ENCODE measurements at regions not wholly inside any gene's neighbourhood (a gene's known extent, or its start where the extent isn't known, plus 50 kb on each side); places are given as distances from the start of the nearest gene placed in this dataset.

- in situ Hi-C loops (cut with MboI; ENCODE audit: low pct_unique_long_range_greater_than_20kb in 2 of 9, low sequenced_read_pairs in 9 of 9, unreplicated experiment in 9 of 9) = no loop called here
- 0 to 63% (median 25%) methylated on average over 1 of the region's 1 CpG for WGBS, 10 experiments
- H3K4me1 ChIP-seq (replicated peaks in 1 of 2) = no peaks in the 10 kb centered on the region
- H3K4me3 ChIP-seq = no peak overlapping the region
- no peak for ATAC-seq (replicated peaks in 6 of 8)
- H3K27ac ChIP-seq = no peak overlapping the region
Measured at GRCh38 chr7:119343289-119343688, 929.7 kb upstream of the KCND2 start.

- Histone ChIP-seq H3K27ac (no peak overlapping the region), H3K4me3 (no peak overlapping the region), H3K4me1 (replicated peaks in 1 of 2) (no peaks in the 10 kb centered on the region)
- ATAC-seq (replicated peaks in 6 of 8) = no peak
- in situ Hi-C loops (cut with MboI; ENCODE audit: low pct_unique_long_range_greater_than_20kb in 2 of 9, low sequenced_read_pairs in 9 of 9, unreplicated experiment in 9 of 9) = no loop called here
- WGBS, 10 experiments = 0 to 84% (median 43%) methylated on average over 1 to 2 of the region's 2 CpGs; no CpG with 5 or more reads in 3 of the 10 experiments
Measured at GRCh38 chr7:119344466-119344865, 928.5 kb upstream of the KCND2 start.

- in situ Hi-C loops (cut with MboI; ENCODE audit: low pct_unique_long_range_greater_than_20kb in 2 of 9, low sequenced_read_pairs in 9 of 9, unreplicated experiment in 9 of 9) = no loop called here
- no peak overlapping the region for H3K27ac ChIP-seq
- no peak for ATAC-seq (replicated peaks in 6 of 8)
- no peaks in the 10 kb centered on the region for H3K4me1 ChIP-seq (replicated peaks in 1 of 2)
- H3K4me3 ChIP-seq = no peak overlapping the region
Measured at GRCh38 chr7:119348491-119348890, 924.5 kb upstream of the KCND2 start.

GRCh38 chr7:119350334-119350733 lies 922.6 kb upstream of the KCND2 start:
- no peaks in the 10 kb centered on the region for H3K4me1 ChIP-seq (replicated peaks in 1 of 2)
- H3K27ac ChIP-seq = no peak overlapping the region
- no peak for ATAC-seq (replicated peaks in 6 of 8)
- 94% methylated on average over 3 of the region's 5 CpGs; no CpG with 5 or more reads in 9 of the 10 experiments for WGBS, 10 experiments
- no peak overlapping the region for H3K4me3 ChIP-seq
- in situ Hi-C loops (cut with MboI; ENCODE audit: low pct_unique_long_range_greater_than_20kb in 2 of 9, low sequenced_read_pairs in 9 of 9, unreplicated experiment in 9 of 9) = no loop called here

GRCh38 chr7:119351320-119351719 lies 921.7 kb upstream of the KCND2 start:
- ATAC-seq (replicated peaks in 6 of 8) = no peak
- Histone ChIP-seq H3K4me1 (replicated peaks in 1 of 2) (no peaks in the 10 kb centered on the region), H3K27ac (no peak overlapping the region), H3K4me3 (no peak overlapping the region)
- 15 to 100% (median 76%) methylated on average over 1 to 6 of the region's 8 CpGs; no CpG with 5 or more reads in 4 of the 10 experiments for WGBS, 10 experiments
- in situ Hi-C loops (cut with MboI; ENCODE audit: low pct_unique_long_range_greater_than_20kb in 2 of 9, low sequenced_read_pairs in 9 of 9, unreplicated experiment in 9 of 9) = no loop called here

- H3K27ac ChIP-seq = no peak overlapping the region
- in situ Hi-C loops (cut with MboI; ENCODE audit: low pct_unique_long_range_greater_than_20kb in 2 of 9, low sequenced_read_pairs in 9 of 9, unreplicated experiment in 9 of 9) = no loop called here
- no peak for ATAC-seq (replicated peaks in 6 of 8)
- H3K4me1 ChIP-seq (replicated peaks in 1 of 2) = no peaks in the 10 kb centered on the region
- 16 to 90% (median 79%) methylated on average over 1 to 2 of the region's 2 CpGs; no CpG with 5 or more reads in 3 of the 10 experiments for WGBS, 10 experiments
- H3K4me3 ChIP-seq = no peak overlapping the region
Measured at GRCh38 chr7:119374436-119374835, 898.5 kb upstream of the KCND2 start.

- no peak overlapping the region for H3K27ac ChIP-seq
- ATAC-seq (replicated peaks in 6 of 8) = no peak
- H3K4me1 ChIP-seq (replicated peaks in 1 of 2) = no peaks in the 10 kb centered on the region
- no peak overlapping the region for H3K4me3 ChIP-seq
- 0 to 100% (median 82%) methylated on average over 1 of the region's 1 CpG; no CpG with 5 or more reads in 2 of the 10 experiments for WGBS, 10 experiments
- in situ Hi-C loops (cut with MboI; ENCODE audit: low pct_unique_long_range_greater_than_20kb in 2 of 9, low sequenced_read_pairs in 9 of 9, unreplicated experiment in 9 of 9) = no loop called here
Measured at GRCh38 chr7:119377861-119378260, 895.1 kb upstream of the KCND2 start.

GRCh38 chr7:119382726-119383125 lies 890.2 kb upstream of the KCND2 start:
- no peak overlapping the region for H3K4me3 ChIP-seq
- no peak overlapping the region for H3K27ac ChIP-seq
- no peak for ATAC-seq (replicated peaks in 6 of 8)
- H3K4me1 ChIP-seq (replicated peaks in 1 of 2) = no peaks in the 10 kb centered on the region
- in situ Hi-C loops (cut with MboI; ENCODE audit: low pct_unique_long_range_greater_than_20kb in 2 of 9, low sequenced_read_pairs in 9 of 9, unreplicated experiment in 9 of 9) = no loop called here

- no peak for ATAC-seq (replicated peaks in 6 of 8)
- H3K27ac ChIP-seq = no peak overlapping the region
- no peak overlapping the region for H3K4me3 ChIP-seq
- 17 to 94% (median 60%) methylated on average over 1 to 2 of the region's 2 CpGs for WGBS, 10 experiments
- no peaks in the 10 kb centered on the region for H3K4me1 ChIP-seq (replicated peaks in 1 of 2)
- in situ Hi-C loops (cut with MboI; ENCODE audit: low pct_unique_long_range_greater_than_20kb in 2 of 9, low sequenced_read_pairs in 9 of 9, unreplicated experiment in 9 of 9) = no loop called here
Measured at GRCh38 chr7:119395024-119395423, 878.0 kb upstream of the KCND2 start.

GRCh38 chr7:119397156-119397555 lies 875.8 kb upstream of the KCND2 start:
- H3K4me3 ChIP-seq = no peak overlapping the region
- H3K27ac ChIP-seq = no peak overlapping the region
- WGBS, 10 experiments = 0 to 100% (median 67%) methylated on average over 1 to 2 of the region's 2 CpGs; no CpG with 5 or more reads in 1 of the 10 experiments
- ATAC-seq (replicated peaks in 6 of 8) = no peak
- H3K4me1 ChIP-seq (replicated peaks in 1 of 2) = no peaks in the 10 kb centered on the region
- in situ Hi-C loops (cut with MboI; ENCODE audit: low pct_unique_long_range_greater_than_20kb in 2 of 9, low sequenced_read_pairs in 9 of 9, unreplicated experiment in 9 of 9) = no loop called here

GRCh38 chr7:119408596-119408995 lies 864.4 kb upstream of the KCND2 start:
- ATAC-seq (replicated peaks in 6 of 8) = no peak
- in situ Hi-C loops (cut with MboI; ENCODE audit: low pct_unique_long_range_greater_than_20kb in 2 of 9, low sequenced_read_pairs in 9 of 9, unreplicated experiment in 9 of 9) = no loop called here
- Histone ChIP-seq H3K4me3 (no peak overlapping the region), H3K27ac (no peak overlapping the region), H3K4me1 (replicated peaks in 1 of 2) (no peaks in the 10 kb centered on the region)
- 0 to 50% (median 14%) methylated on average over 1 of the region's 1 CpG; no CpG with 5 or more reads in 3 of the 10 experiments for WGBS, 10 experiments

GRCh38 chr7:119413314-119413805 lies 859.6 kb upstream of the KCND2 start:
- Histone ChIP-seq H3K4me3 (no peak overlapping the region), H3K27ac (no peak overlapping the region), H3K4me1 (replicated peaks in 1 of 2) (no peaks in the 10 kb centered on the region)
- ATAC-seq (replicated peaks in 6 of 8) = no peak
- WGBS, 10 experiments = 100% methylated on average over 1 of the region's 22 CpGs; no CpG with 5 or more reads in 9 of the 10 experiments
- in situ Hi-C loops (cut with MboI; ENCODE audit: low pct_unique_long_range_greater_than_20kb in 2 of 9, low sequenced_read_pairs in 9 of 9, unreplicated experiment in 9 of 9) = no loop called here

GRCh38 chr7:119415682-119416081 lies 857.3 kb upstream of the KCND2 start:
- no peak overlapping the region for H3K4me3 ChIP-seq
- 6 to 100% (median 64%) methylated on average over 1 to 4 of the region's 4 CpGs; no CpG with 5 or more reads in 2 of the 10 experiments for WGBS, 10 experiments
- in situ Hi-C loops (cut with MboI; ENCODE audit: low pct_unique_long_range_greater_than_20kb in 2 of 9, low sequenced_read_pairs in 9 of 9, unreplicated experiment in 9 of 9) = no loop called here
- no peak overlapping the region for H3K27ac ChIP-seq
- ATAC-seq (replicated peaks in 6 of 8) = no peak
- no peaks in the 10 kb centered on the region for H3K4me1 ChIP-seq (replicated peaks in 1 of 2)

- Histone ChIP-seq H3K27ac (no peak overlapping the region), H3K4me1 (replicated peaks in 1 of 2) (no peaks in the 10 kb centered on the region), H3K4me3 (no peak overlapping the region)
- no peak for ATAC-seq (replicated peaks in 6 of 8)
- 14 to 71% (median 50%) methylated on average over 1 of the region's 1 CpG; no CpG with 5 or more reads in 7 of the 10 experiments for WGBS, 10 experiments
- in situ Hi-C loops (cut with MboI; ENCODE audit: low pct_unique_long_range_greater_than_20kb in 2 of 9, low sequenced_read_pairs in 9 of 9, unreplicated experiment in 9 of 9) = no loop called here
Measured at GRCh38 chr7:119421657-119422056, 851.3 kb upstream of the KCND2 start.
